GM18508 (cell line): ENCODE measurements at regions not wholly inside any gene's neighbourhood (a gene's known extent, or its start where the extent isn't known, plus 50 kb on each side); places are given as distances from the start of the nearest gene placed in this dataset.
"Not testable (repeated sequence)": the region's sequence is repeated elsewhere in the genome, so short reads cannot be mapped to it uniquely, and the experiment has no call there.

ENCODE experiments used
- ATAC-seq: cut with Tn5 transposase; IDR thresholded peaks from one replicate; pipeline ENCODE4 v1.9.1; 2021; ENCODE audit warnings: moderate number of reproducible peaks; ENCODE audit not compliant: insufficient read depth, unreplicated experiment

DNA sequence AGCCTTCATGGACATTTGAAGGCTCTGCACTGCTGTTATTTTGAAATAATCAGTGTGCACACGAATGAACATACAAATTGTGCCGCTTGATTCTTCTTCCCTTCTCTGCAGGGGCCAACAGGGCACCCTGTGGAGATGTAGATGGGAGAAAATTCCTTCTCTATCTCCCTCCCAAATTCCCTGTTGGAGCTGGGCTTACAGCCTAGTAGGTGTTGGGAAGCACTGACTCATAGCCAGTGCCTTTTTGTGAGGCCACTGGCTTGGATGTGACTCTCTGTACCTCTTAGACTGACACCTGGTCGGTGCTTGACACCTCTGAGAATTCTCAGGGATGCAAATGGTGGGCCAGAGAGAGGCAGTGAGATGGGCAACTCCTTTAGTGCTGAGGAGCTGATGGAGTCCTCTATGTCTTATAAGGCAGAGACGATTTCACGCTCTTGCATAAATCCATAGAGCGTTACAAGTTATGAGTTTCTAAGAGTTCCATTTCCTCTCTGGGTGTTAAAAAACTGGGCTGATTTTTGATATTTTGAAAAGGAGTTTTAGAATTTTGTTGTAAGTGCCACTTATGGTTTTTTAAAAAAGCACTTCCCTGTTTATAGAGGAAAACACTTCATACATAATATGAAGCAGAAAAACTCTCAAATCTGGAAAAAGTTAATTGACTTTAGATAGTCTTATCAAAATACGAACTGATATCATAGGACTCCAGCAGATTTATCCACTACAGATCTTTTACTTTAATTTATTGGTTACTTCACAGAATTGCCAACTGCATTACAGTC, 89.8 kb upstream of the MAP3K7 start:
- no peak for ATAC-seq

DNA sequence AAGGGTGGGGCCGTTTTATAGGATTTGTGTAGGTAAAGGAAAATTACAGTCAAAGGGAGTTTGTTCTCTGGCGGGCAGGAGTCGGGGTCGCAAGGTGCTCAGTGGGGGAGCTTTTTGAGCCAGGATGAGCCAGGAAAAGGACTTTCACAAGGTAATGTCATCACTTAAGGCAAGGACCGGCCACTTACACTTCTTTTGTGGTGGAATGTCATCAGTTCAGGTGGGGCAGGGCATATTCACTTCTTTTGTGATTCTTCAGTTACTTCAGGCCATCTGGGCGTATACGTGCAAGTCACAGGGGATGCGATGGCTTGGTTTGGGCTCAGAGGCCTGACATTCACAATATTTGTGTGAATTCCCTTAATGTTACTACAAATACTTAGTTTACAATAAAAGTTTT, 88.2 kb upstream of the MAP3K7 start:
- not testable (repeated sequence) for ATAC-seq

DNA sequence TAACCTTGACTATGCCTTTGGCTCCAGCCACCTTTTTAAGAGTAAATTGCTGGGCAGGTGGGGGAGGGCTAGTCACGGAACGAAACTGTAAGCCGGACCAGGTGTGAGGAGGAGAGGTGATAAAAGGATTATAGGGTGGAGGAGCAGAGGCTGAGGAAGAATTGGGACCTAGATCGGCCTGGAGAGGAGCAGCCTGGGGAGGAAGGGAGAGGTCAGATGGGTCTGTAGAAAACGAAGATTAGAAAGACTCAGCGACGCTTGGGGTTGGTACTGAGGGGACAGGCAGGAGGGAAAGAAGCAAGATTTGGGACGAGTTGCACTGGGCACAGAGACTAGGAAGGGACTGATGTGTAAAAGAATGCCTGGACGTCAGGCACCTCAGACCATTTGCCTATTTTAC, 87.2 kb upstream of the MAP3K7 start:
- ATAC-seq = not testable (repeated sequence)

DNA sequence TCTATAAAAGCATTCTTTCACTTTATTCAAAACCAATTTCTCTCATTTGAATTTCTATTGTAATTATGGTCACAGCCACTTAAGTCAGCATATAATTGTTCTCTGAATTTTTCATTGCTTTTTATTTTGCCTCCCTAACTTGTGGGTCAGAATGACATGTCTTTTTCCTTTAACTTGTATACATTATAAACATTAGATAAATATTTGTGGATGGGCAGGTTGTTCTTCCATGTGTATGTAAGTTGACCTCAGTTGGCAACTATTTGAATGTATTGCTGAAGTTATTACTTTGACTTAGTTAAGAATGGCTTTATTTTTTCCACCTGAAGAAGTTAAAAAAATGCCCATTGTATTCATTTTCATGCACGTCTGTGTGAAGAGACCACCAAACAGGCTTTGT, 83.0 kb upstream of the MAP3K7 start:
- no peak for ATAC-seq

DNA sequence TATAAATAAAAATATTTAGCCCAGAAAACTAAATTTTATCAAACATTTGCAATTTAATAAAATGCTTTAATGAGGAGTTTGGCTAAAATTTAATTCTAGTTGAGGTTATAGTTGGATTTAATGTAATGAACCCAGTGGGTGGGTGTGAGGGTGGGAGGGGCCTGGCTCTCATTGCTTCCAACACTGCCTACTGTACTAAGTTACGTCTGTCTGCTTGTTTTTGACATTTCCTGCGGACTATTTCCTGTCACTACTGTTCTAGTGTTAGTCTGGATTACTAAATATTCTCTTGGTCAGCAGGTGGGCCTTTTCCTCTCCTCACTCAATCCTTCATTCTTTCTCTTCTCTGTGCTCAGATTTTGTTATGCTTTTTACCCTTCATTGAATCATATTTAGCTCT, 82.5 kb upstream of the MAP3K7 start:
- no peak for ATAC-seq

DNA sequence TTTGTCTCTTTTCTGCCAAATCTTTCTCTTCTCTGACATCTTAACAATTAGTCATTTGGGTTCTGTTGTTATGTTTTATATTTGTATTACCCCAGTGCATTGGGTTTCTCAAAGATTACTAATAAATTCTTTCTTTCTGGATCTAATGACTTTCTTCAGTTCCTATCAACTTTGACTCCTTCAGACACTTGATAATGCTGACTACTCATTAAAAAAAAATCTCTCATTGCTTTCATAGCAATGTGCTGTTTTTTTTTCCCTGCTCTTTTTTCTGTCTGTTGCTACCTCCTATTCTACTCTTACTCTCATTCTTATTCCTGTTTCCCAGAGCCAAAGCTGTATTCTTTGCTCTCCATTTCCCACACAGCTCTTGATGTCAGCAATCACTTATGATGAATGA, 81.3 kb upstream of the MAP3K7 start:
- no peak for ATAC-seq

DNA sequence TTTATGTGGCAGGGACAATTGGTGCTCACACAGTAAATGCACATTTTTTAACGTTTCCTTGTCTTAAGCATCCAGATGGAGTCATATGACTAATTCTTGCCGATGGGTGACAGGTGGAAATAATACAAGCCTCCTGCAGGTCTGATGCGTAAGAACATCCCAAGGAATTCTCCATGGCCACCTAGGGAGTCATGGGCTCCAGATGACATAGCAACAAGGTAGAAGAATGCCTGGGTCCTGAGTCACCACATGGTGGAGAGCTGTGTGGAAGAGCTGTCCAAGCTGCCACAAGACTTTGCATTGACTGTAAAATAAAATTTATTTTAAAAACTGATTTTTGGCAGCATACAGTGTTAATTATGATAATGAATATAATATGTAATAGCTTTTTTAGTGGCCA, 77.0 kb upstream of the MAP3K7 start:
- no peak for ATAC-seq

DNA sequence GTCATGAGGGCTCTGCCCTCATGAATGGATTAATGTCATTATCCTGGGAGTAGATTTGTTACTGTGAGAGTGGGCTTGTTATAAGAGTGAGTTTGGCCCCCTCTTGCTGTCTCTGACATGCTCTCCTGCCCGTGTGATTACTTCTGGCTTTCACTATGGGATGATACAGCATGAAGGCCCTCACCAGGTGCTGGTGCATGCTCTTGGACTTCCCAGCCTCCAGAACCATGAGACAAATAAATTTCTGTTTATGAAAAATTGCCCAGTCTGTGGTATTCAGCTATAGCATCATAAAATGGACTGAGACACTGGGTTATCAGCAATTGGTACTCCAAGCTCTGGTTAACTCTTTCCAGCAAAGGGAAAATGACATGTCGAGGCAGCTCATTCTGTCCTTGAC, 76.2 kb upstream of the MAP3K7 start:
- ATAC-seq = no peak

DNA sequence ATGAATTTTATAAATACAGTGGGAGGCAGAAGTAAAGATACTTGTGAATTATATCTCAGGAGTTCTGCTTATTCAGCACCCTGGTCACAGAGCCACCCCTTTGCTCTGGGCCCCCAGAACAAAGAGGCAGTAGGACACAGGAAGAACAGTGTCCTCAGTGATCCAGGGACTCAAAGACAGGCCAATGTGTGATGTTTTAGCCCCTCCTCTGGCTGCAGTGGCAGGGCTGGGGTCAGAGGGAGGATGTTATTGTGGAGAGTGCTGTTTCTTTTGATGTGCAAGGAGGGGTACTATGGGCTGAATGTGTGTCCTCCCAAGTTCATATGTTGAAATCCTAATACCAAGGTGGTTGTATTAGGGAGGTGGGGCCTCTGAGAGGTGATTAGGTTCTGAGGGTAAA, 74.1 kb upstream of the MAP3K7 start:
- ATAC-seq = no peak

DNA sequence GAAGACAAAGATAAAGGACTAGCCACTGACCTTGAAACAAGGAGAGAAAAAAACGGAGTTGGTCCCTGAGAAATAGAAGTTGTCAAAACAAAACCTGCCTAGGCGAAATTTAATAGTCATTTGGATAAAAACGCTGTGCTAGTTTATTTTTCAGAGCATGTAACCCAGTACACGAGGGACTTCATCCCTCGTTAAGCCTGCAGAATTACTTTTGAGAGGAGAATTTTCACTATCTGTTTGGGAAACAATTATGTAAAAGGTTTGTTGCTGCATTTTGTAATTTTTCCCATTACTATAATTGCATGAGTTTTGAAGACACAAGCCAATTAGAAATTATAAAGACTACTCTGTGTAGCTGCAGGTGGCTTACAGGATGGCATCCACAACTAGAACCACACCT, 71.6 kb upstream of the MAP3K7 start:
- no peak for ATAC-seq

DNA sequence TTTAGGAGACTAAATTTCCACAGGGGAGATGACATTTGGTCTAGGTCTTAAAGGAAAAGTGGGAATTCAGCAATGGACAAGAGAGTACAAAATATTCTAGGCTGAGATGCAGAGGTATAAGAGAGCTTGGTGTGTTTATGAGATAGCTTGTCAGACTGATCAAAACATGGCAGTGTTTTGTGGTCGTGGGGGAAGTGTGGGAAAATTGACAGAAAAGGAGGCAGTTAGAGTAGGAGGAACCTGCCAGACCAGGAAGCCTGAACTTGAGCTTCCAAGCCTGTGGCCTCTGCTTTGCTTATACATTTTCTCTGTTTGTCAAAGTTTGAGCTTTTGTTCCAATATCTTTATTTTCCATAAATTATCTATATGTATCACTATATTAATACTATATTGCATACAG, 69.5 kb upstream of the MAP3K7 start:
- ATAC-seq = no peak

DNA sequence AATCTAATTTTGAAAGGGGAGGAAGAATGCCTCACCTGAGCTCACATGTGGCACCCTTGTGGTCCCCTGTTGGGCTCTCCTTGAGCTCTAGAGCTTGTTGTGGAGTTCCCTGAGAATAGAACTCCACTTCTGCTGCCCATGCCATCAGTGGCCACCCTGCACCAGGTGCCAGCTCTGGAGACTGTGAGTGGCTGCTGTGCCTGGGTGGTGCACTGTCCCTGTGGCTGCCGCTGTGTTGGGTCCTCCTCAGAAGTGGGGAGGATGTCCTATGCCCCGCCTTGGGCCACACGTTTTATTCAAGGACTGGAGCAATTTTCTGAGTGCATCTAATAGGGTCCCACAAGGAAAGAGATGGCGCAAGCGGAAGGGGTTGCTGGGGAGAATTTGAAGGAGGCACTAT, 67.9 kb upstream of the MAP3K7 start:
- no peak for ATAC-seq

DNA sequence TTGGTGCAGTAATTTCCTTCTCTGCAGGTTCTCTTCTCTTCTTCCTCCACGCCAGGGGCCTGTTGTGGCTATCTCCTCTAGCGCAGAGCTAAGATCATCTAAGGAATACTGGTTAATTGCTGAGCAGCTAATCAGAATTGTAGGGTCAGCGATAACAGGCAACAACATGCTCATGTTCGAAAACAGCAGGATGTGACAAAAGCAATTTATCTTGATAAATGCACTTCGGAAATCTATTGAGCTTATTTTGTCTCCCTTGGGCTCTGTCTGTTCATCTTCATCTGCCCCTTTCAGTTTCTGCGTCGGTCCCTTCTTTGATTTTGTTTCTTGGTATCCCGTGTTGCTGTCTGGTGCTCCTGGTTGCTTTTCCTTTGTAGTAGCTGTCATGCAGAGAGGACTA, 67.3 kb upstream of the MAP3K7 start:
- ATAC-seq = no peak

DNA sequence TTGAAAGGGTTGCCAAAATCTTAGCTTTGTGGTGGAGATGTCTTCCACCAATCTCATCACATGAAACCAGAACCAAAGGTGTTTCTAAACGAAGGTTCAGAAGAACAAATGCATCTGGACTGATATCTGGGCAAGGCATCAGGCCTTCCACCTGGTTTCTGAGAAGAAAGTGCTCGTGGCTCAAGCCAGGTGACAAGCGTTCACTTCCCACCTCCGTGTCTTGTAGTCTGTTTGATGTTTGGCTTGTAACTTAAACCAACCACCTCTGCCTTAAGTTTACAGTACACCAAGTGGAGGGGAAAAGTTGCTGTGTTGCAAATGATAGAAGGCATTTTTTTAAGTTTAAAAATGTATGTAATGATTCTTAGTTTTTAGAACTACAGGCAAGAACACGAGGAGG, 66.9 kb upstream of the MAP3K7 start:
- no peak for ATAC-seq

DNA sequence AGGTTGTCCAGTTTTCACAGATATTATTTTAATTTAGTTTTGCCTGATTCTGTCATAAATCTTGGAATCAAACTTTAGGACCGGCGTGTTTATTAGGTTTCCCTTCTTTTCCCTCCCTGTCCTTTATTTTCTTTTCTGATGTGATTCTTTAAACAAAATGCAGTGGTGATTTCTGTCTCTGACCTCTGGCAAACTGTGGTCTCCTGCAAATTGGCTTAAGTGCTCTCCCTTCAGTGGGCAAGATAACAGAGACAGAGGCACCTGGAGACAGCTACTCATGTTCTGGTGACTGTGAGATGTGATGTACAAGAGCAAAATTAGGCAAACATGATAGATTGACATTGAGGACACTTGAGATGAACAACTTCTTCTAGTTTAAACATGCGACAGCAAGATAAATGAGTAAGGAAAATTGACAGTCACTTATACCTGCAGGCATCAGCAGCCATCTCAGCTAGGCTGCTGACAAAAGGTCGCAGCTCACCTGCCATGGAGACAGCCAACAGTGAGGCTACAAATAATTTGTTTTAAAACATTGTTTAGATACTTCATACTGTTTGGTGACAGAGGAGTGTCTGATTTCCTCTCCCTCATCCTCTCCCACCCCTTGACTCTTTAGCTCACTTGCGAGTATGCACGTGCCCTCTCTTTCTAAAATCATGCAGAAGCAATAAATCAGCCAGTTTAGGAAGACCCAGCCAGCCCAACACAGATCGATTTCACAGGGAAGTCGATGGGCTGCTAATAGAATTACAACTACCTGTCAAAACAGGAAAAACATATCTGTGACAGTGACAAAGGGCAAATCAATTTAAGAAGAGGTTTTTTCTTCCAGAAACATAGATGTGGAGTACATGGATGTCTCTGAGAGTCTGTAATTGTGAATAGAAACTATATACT, 63.4 kb upstream of the MAP3K7 start:
- ATAC-seq = no peak

DNA sequence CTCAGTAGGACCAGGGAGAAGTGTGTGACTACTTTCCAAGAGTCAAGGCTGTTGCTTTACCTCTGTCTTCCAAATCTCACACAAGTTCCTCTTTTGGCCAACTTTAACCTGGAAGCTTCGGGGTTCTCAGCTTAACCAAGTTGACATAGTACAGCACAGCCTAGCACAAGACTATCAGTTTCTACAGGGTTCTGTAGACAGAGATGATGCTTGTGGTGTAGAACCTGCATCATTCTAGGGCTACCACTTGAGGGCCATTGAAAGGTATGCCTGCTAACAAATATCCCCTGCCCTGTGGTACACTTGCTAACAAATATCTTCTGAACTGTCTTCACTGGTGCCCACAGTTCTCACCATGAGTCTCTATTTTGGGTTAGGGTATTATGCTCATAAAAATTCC, 62.0 kb upstream of the MAP3K7 start:
- ATAC-seq = no peak

DNA sequence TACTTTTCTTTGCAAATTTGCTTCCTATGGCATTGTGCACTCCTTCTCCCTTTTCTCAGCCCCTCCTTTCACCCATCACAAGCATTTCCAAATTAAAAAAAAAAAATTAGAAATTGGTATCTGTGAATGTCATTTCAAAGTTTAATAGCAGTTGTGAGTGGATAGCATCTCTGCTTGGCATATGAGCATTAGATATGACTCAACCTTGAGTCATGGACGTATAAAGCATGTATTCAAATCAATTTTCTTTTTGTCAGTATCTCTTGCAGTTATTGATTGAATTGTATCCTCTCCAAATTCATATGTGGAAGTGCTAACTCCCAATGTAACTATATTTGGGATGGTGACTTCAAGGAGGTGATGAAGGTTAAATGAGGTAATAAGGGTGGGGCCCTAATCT, 60.1 kb upstream of the MAP3K7 start:
- no peak for ATAC-seq

DNA sequence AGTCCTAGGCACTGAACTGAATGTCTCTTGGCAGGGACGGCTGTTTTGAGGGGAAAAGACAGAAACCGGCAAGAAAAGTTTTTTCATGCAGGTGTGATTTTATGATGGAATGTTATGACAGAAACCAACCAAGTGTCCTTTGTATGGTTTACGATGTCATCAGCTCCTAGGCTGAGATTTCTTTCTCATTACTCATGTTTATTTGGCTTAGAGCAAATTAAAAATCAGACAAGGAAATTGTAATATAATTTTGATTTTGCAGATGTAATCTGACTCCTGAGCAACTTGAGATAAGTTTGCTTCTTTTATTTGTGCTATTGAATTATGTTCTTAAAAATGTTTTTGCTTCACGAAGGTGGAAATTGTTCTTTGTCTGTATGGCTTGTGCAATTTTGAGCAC, 58.8 kb upstream of the MAP3K7 start:
- no peak for ATAC-seq

DNA sequence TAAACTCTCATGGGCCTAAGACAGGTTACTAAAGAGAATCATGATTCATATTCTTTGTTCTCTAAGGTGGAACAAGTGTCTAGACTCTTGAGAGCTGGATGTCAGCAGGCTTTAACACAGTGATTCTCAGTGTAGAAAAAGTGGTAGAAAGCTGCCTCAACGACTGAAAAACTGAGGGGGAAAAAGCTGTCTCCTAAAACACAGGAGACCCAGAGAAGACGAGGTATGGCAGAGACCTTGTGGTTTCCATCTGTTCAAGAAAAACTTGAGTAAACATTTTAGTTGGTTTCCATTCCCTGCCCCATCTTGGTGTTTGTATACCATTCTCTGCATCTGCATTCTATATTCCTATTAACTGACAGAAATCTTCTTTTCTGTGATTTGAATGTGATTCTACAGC, 57.6 kb upstream of the MAP3K7 start:
- ATAC-seq = no peak

DNA sequence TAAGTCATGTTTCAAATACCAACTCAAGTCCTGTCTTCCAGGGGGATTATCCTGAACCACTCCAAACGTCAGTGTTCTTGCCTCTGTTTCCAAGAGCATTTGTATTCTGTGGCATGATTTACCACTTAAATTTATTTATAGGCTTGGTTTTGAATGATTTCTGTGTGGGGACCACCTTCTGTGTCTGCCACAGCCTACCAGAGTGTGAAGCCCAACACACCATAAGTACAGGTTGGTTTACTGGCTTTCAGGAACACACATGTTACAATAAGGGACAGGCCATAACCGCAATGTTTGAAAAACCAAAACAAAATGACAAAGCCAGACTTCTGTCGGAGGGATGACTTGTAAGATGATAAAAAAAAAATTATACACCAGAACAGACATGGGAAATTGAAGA, 56.5 kb upstream of the MAP3K7 start:
- no peak for ATAC-seq

DNA sequence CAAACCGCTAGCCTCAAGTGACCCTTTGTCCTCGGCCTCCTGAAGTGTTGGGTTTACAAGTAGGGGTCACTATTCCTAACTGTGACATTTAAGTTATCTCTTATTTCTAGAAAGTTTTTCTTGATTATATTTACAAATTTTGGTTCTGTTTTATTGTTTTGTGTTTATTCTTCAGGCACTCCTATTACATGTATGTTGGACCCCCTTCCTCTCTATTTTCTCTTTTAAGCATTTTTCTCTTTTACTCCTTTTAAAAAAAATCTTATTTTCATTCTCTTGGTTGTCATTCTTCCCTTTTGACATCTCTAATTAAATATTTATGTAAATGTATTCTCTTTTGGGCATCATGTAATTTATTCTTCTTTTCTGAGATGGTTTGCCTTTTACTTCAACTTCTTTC, 50.4 kb upstream of the MAP3K7 start:
- ATAC-seq = no peak
